ENCODE measurements at regions not wholly inside any gene's neighbourhood (a gene's known extent, or its start where the extent isn't known, plus 50 kb on each side); places are given as distances from the start of the nearest gene placed in this dataset.
"Not testable (repeated sequence)": the region's sequence is repeated elsewhere in the genome, so short reads cannot be mapped to it uniquely, and the experiment has no call there.

- no peak for DNase-seq
Measured at GRCh38 chr3:162699291-162699690, 1202.7 kb downstream of the OTOL1 start.

- DNase-seq = no peak
Measured at GRCh38 chr3:162701211-162701610, 1204.6 kb downstream of the OTOL1 start.

- DNase-seq = no peak
Measured at GRCh38 chr3:162702768-162703385, 1206.3 kb downstream of the OTOL1 start.

GRCh38 chr3:162704238-162704637 is 1207.6 kb downstream of the OTOL1 start:
- DNase-seq = no peak

- DNase-seq = no peak
Measured at GRCh38 chr3:162704799-162705385, 1208.3 kb downstream of the OTOL1 start.

- not testable (repeated sequence) for DNase-seq
Measured at GRCh38 chr3:162708394-162708793, 1211.8 kb downstream of the OTOL1 start.

GRCh38 chr3:162708942-162709706 is 1212.5 kb downstream of the OTOL1 start:
- DNase-seq = not testable (repeated sequence)

GRCh38 chr3:162710332-162711112 is 1213.9 kb downstream of the OTOL1 start:
- no peak for DNase-seq

GRCh38 chr3:162717074-162717473 is 1220.5 kb downstream of the OTOL1 start:
- DNase-seq = not testable (repeated sequence)

GRCh38 chr3:162718697-162719096 is 1222.1 kb downstream of the OTOL1 start:
- DNase-seq = no peak

GRCh38 chr3:162719684-162720341 is 1223.2 kb downstream of the OTOL1 start:
- no peak for DNase-seq

- no peak for DNase-seq
Measured at GRCh38 chr3:162721736-162722135, 1225.1 kb downstream of the OTOL1 start.

GRCh38 chr3:162722337-162722736 is 1225.7 kb downstream of the OTOL1 start:
- DNase-seq = no peak

- not testable (repeated sequence) for DNase-seq
Measured at GRCh38 chr3:162722796-162723195, 1226.2 kb downstream of the OTOL1 start.

GRCh38 chr3:162729686-162730085 is 1233.1 kb downstream of the OTOL1 start:
- DNase-seq = no peak

GRCh38 chr3:162731961-162732360 is 1235.4 kb downstream of the OTOL1 start:
- not testable (repeated sequence) for DNase-seq

- no peak for DNase-seq
Measured at GRCh38 chr3:162738784-162739183, 1242.2 kb downstream of the OTOL1 start.

- DNase-seq = no peak
Measured at GRCh38 chr3:162740941-162741596, 1244.5 kb downstream of the OTOL1 start.

GRCh38 chr3:162742159-162742717 is 1245.6 kb downstream of the OTOL1 start:
- DNase-seq = no peak

- no peak for DNase-seq
Measured at GRCh38 chr3:162743091-162743490, 1246.5 kb downstream of the OTOL1 start.

- DNase-seq = no peak
Measured at GRCh38 chr3:162760789-162761188, 1264.2 kb downstream of the OTOL1 start.
